ENCODE measurements at regions not wholly inside any gene's neighbourhood (a gene's known extent, or its start where the extent isn't known, plus 50 kb on each side); places are given as distances from the start of the nearest gene placed in this dataset.

DNA sequence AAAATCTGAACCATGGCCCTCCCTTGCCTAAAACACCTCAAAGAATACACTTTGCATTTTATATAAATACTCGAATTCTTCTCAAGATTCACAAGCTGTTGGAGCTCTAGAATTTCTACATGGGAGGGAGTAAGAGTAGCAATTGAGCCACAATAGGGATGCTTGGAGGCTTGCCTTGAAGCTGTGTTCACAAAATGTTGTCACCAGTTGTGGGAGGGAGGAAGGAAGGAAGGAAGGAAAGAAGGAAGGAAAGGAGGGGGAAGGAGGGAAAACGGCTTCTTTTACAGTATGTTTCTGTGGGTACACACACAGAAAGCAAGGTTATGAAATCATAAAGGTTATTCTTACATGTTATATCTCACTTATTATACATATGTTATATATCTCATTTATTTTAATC lies 128.6 kb upstream of the PEG3 start:
- BruUV-seq (replicated peaks), result no TSS peak
- POLR2A ChIA-PET, result no interaction called here
- CTCF ChIA-PET (ENCODE audit: low intra/inter-chr PET ratio), result no interaction called here
- no peak overlapping the region for H3K27ac ChIP-seq (ENCODE audit: extremely low read depth, low read depth, low read length)
- H4K20me1 ChIP-seq (replicated peaks; ENCODE audit: control insufficient read depth, insufficient read depth, low read length), result no peaks in the 10 kb centered on the region
- in situ Hi-C loops (cut with MboI), result no loop called here
- no peak for FAIRE-seq
- TF ChIP-seq NONO (IDR thresholded peaks at IDR 0.05; ENCODE audit: low read depth in 2 of 2, low read length in 1 of 2), result no peak
- no peak for TF ChIP-seq ZNF253 (CRISPR knock-in tag; conservative IDR thresholded peaks at IDR 0.05)
- TF ChIP-seq, protein P1, sequence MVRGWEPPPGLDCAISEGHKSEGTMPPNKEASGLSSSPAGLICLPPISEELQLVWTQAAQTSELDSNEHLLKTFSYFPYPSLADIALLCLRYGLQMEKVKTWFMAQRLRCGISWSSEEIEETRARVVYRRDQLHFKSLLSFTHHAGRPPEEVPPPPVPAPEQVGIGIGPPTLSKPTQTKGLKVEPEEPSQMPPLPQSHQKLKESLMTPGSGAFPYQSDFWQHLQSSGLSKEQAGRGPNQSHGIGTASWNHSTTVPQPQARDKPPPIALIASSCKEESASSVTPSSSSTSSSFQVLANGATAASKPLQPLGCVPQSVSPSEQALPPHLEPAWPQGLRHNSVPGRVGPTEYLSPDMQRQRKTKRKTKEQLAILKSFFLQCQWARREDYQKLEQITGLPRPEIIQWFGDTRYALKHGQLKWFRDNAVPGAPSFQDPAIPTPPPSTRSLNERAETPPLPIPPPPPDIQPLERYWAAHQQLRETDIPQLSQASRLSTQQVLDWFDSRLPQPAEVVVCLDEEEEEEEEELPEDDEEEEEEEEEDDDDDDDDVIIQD (CRISPR knock-in tag; IDR thresholded peaks at IDR 0.05), result no peak
- no peak for TF ChIP-seq ZEB2 (IDR thresholded peaks at IDR 0.05)
- TF ChIP-seq BACH1 (tag; IDR thresholded peaks at IDR 0.05), result no peak
- no peak for TF ChIP-seq MAFG (tag; conservative IDR thresholded peaks at IDR 0.05)
- TF ChIP-seq, protein P2, sequence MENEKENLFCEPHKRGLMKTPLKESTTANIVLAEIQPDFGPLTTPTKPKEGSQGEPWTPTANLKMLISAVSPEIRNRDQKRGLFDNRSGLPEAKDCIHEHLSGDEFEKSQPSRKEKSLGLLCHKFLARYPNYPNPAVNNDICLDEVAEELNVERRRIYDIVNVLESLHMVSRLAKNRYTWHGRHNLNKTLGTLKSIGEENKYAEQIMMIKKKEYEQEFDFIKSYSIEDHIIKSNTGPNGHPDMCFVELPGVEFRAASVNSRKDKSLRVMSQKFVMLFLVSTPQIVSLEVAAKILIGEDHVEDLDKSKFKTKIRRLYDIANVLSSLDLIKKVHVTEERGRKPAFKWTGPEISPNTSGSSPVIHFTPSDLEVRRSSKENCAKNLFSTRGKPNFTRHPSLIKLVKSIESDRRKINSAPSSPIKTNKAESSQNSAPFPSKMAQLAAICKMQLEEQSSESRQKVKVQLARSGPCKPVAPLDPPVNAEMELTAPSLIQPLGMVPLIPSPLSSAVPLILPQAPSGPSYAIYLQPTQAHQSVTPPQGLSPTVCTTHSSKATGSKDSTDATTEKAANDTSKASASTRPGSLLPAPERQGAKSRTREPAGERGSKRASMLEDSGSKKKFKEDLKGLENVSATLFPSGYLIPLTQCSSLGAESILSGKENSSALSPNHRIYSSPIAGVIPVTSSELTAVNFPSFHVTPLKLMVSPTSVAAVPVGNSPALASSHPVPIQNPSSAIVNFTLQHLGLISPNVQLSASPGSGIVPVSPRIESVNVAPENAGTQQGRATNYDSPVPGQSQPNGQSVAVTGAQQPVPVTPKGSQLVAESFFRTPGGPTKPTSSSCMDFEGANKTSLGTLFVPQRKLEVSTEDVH (IDR thresholded peaks at IDR 0.05; ENCODE audit: low read depth, partially characterized antibody), result no peak
- TF ChIP-seq KLF10 (CRISPR knock-in tag; IDR thresholded peaks at IDR 0.05), result no peak
- TF ChIP-seq, protein P3, sequence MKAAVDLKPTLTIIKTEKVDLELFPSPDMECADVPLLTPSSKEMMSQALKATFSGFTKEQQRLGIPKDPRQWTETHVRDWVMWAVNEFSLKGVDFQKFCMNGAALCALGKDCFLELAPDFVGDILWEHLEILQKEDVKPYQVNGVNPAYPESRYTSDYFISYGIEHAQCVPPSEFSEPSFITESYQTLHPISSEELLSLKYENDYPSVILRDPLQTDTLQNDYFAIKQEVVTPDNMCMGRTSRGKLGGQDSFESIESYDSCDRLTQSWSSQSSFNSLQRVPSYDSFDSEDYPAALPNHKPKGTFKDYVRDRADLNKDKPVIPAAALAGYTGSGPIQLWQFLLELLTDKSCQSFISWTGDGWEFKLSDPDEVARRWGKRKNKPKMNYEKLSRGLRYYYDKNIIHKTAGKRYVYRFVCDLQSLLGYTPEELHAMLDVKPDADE (conservative IDR thresholded peaks at IDR 0.05; ENCODE audit: control insufficient read depth, low read depth, low read length), result no peak
- H3K4me1 ChIP-seq (replicated peaks in 1 of 2; ENCODE audit: control insufficient read depth in 2 of 2, insufficient read depth in 2 of 2, low read length in 2 of 2), result no peaks in the 10 kb centered on the region
- 0% methylated on average over 2 of the region's 2 CpGs for WGBS (ENCODE audit: insufficient coverage, low coverage, missing lambda C conversion rate)
- no peaks in the 10 kb centered on the region for H3K9me1 ChIP-seq (ENCODE audit: control insufficient read depth, insufficient read depth, low read length)
- no peaks in the 10 kb centered on the region; the same call in 1 of the 2 replicates for H3K9me3 ChIP-seq (replicated peaks; ENCODE audit: control insufficient read depth, insufficient read depth, low read depth, low read length)
- H3K27me3 ChIP-seq (ENCODE audit: control insufficient read depth in 2 of 2, insufficient read depth in 2 of 2, low read length in 2 of 2), result no peaks in the 10 kb centered on the region
- DNase-seq (ENCODE audit: extremely low read depth in 1 of 4, low spot score in 3 of 4), result no peak
- no peak for ATAC-seq
- no peak overlapping the region for H2AFZ ChIP-seq (ENCODE audit: low read depth, low read length)
- no peaks in the 10 kb centered on the region for H3K36me3 ChIP-seq (ENCODE audit: control insufficient read depth, insufficient read depth, low read length)
- H3K4me3 ChIP-seq, result no peak overlapping the region
- intact Hi-C loops (cut with micrococcal nuclease), result no loop called here
- H3K79me2 ChIP-seq (ENCODE audit: control insufficient read depth, insufficient read depth, low read length), result no peaks in the 10 kb centered on the region
- H3K4me2 ChIP-seq (ENCODE audit: insufficient read depth, low read length), result no peak overlapping the region
- no peak overlapping the region for H3K9ac ChIP-seq (ENCODE audit: insufficient read depth in 1 of 2, low read depth in 2 of 2, low read length in 2 of 2)

Measured in K562 (cell line).